Astrocyte of the spinal cord (primary cell): ENCODE measurements at regions not wholly inside any gene's neighbourhood (a gene's known extent, or its start where the extent isn't known, plus 50 kb on each side); places are given as distances from the start of the nearest gene placed in this dataset.

ENCODE experiments used
- DNase-seq: peaks from one replicate; pipeline ENCODE4 v3.0.0; 2011; ENCODE audit warnings: low read depth, low spot score
- H3K4me3 ChIP-seq: 2 replicates; pipeline ENCODE4 v1.5.1; 2011; ENCODE audit warnings: low read depth, mild to moderate bottlenecking, low read length, moderate library complexity
- CTCF ChIP-seq: IDR thresholded peaks from 2 replicates; pipeline ENCODE4 v1.5.1; 2012; ENCODE audit warnings: low read depth, mild to moderate bottlenecking, low read length, inconsistent platforms
- in situ Hi-C: cut with HindIII; loops from 2 replicates; pipeline ENCODE4 v1.10.0; 2017; ENCODE audit warnings: low sequenced_read_pairs

- TF ChIP-seq CTCF, result no peak
- H3K4me3 ChIP-seq, result no peak overlapping the region
- in situ Hi-C loops, result no loop called here
- DNase-seq, result no peak
Measured at GRCh38 chr2:153028626-153029025, 310.2 kb downstream of the ARL6IP6 start.

GRCh38 chr2:153027533-153027932, 309.1 kb downstream of the ARL6IP6 start:
- no peak for DNase-seq
- H3K4me3 ChIP-seq, result no peak overlapping the region
- TF ChIP-seq CTCF, result no peak
- in situ Hi-C loops, result no loop called here

- in situ Hi-C loops, result no loop called here
- DNase-seq, result no peak
- no peak overlapping the region for H3K4me3 ChIP-seq
- no peak for TF ChIP-seq CTCF
Measured at GRCh38 chr2:153020201-153020600, 301.8 kb downstream of the ARL6IP6 start.

- H3K4me3 ChIP-seq, result no peak overlapping the region
- no peak for DNase-seq
- in situ Hi-C loops, result no loop called here
- TF ChIP-seq CTCF, result no peak
Measured at GRCh38 chr2:153005071-153005730, 286.8 kb downstream of the ARL6IP6 start.

GRCh38 chr2:153004627-153005026, 286.2 kb downstream of the ARL6IP6 start:
- no peak for TF ChIP-seq CTCF
- DNase-seq, result no peak
- in situ Hi-C loops, result no loop called here
- H3K4me3 ChIP-seq, result no peak overlapping the region

GRCh38 chr2:152974146-152974545, 255.7 kb downstream of the ARL6IP6 start:
- in situ Hi-C loops, result no loop called here
- no peak overlapping the region for H3K4me3 ChIP-seq
- TF ChIP-seq CTCF, result no peak
- DNase-seq, result no peak
